ENCODE measurements at regions not wholly inside any gene's neighbourhood (a gene's known extent, or its start where the extent isn't known, plus 50 kb on each side); places are given as distances from the start of the nearest gene placed in this dataset.

- no peak for TF ChIP-seq EZH2 (IDR thresholded peaks at IDR 0.05; ENCODE audit: low read depth, unreplicated experiment)
- peak; percentile 72 to 81 for TF ChIP-seq CTCF (conservative IDR thresholded peaks at IDR 0.05; ENCODE audit: low read depth in 2 of 2)
- no peak for TF ChIP-seq REST (IDR thresholded peaks at IDR 0.05; ENCODE audit: unreplicated experiment)
- no peak for TF ChIP-seq EZH2phosphoT487 (IDR thresholded peaks at IDR 0.05; ENCODE audit: unreplicated experiment)
- TF ChIP-seq POLR2AphosphoS5 (IDR thresholded peaks at IDR 0.05; ENCODE audit: low read depth): no peak
These were observed 127.9 kb upstream of the PRSS58 start for GRCh38 chr7:142385491-142386340.

Data from GM23338 (cell line).